ENCODE measurements at regions not wholly inside any gene's neighbourhood (a gene's known extent, or its start where the extent isn't known, plus 50 kb on each side); places are given as distances from the start of the nearest gene placed in this dataset.
"Not testable (repeated sequence)": the region's sequence is repeated elsewhere in the genome, so short reads cannot be mapped to it uniquely, and the experiment has no call there.

- Histone ChIP-seq H3K4me3 (ENCODE audit: low read depth, low read length) (no peak overlapping the region), H3K27me3 (ENCODE audit: control insufficient read depth, insufficient read depth, low read length) (no peaks in the 10 kb centered on the region), H3K36me3 (ENCODE audit: control insufficient read depth, insufficient read depth, low read length) (no peaks in the 10 kb centered on the region), H3K9me3 (ENCODE audit: control insufficient read depth, insufficient read depth, low read length) (peaks cover 3% of the 10 kb centered on the region), H3K4me1 (ENCODE audit: control insufficient read depth, insufficient read depth, low read length) (peaks cover 2% of the 10 kb centered on the region), H3K9ac (ENCODE audit: low read depth, low read length) (no peak overlapping the region)
These were observed 1003.5 kb downstream of the STPG2 start for GRCh38 chr4:97139791-97140190.

- no peaks in the 10 kb centered on the region for H3K36me3 ChIP-seq (ENCODE audit: control insufficient read depth, insufficient read depth, low read length)
- H3K4me3 ChIP-seq (ENCODE audit: low read depth, low read length), result no peak overlapping the region
- no peak overlapping the region for H3K9ac ChIP-seq (ENCODE audit: low read depth, low read length)
- peaks cover 2% of the 10 kb centered on the region for H3K4me1 ChIP-seq (ENCODE audit: control insufficient read depth, insufficient read depth, low read length)
- H3K9me3 ChIP-seq (ENCODE audit: control insufficient read depth, insufficient read depth, low read length), result peaks cover 3% of the 10 kb centered on the region
- no peaks in the 10 kb centered on the region for H3K27me3 ChIP-seq (ENCODE audit: control insufficient read depth, insufficient read depth, low read length)
These were observed 1002.7 kb downstream of the STPG2 start for GRCh38 chr4:97140545-97140944.

- H3K27me3 ChIP-seq (ENCODE audit: control insufficient read depth, insufficient read depth, low read length); H3K4me1 ChIP-seq (ENCODE audit: control insufficient read depth, insufficient read depth, low read length); H3K9ac ChIP-seq (ENCODE audit: low read depth, low read length); H3K36me3 ChIP-seq (ENCODE audit: control insufficient read depth, insufficient read depth, low read length); H3K4me3 ChIP-seq (ENCODE audit: low read depth, low read length); H3K9me3 ChIP-seq (ENCODE audit: control insufficient read depth, insufficient read depth, low read length): not testable (repeated sequence)
These were observed 1001.9 kb downstream of the STPG2 start for GRCh38 chr4:97141332-97141731.

DNA sequence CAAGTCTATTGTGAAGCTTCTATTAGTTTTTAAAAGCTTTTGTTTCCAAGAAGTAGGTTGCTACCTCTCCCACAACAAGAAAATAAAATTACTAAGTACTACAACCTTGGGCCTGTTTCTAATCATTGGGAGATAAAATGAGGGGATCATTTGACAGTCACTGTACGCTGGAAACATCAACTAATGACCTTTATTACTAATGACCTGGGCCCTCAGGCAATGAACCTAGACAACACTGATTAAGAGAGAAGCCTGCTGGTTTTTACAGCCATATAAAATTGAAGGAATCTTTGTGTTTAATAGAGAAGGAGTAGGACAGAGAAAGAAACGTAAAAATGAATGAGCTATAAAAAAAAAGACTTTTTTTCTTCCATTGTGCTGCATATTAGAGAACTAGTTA is 1000.9 kb downstream of the STPG2 start:
- no peak overlapping the region for H3K9ac ChIP-seq (ENCODE audit: low read depth, low read length)

GRCh38 chr4:97142893-97143292 is 1000.4 kb downstream of the STPG2 start:
- Histone ChIP-seq H3K4me1 (ENCODE audit: control insufficient read depth, insufficient read depth, low read length) (peaks cover 2% of the 10 kb centered on the region), H3K4me3 (ENCODE audit: low read depth, low read length) (no peak overlapping the region), H3K36me3 (ENCODE audit: control insufficient read depth, insufficient read depth, low read length) (no peaks in the 10 kb centered on the region), H3K9me3 (ENCODE audit: control insufficient read depth, insufficient read depth, low read length) (no peaks in the 10 kb centered on the region), H3K27me3 (ENCODE audit: control insufficient read depth, insufficient read depth, low read length) (no peaks in the 10 kb centered on the region), H3K9ac (ENCODE audit: low read depth, low read length) (no peak overlapping the region)

More for the DNA sequence above, 1000.9 kb downstream of the STPG2 start:
- Histone ChIP-seq H3K4me3 (ENCODE audit: low read depth, low read length) (no peak overlapping the region), H3K27me3 (ENCODE audit: control insufficient read depth, insufficient read depth, low read length) (no peaks in the 10 kb centered on the region), H3K36me3 (ENCODE audit: control insufficient read depth, insufficient read depth, low read length) (no peaks in the 10 kb centered on the region), H3K4me1 (ENCODE audit: control insufficient read depth, insufficient read depth, low read length) (peaks cover 2% of the 10 kb centered on the region), H3K9me3 (ENCODE audit: control insufficient read depth, insufficient read depth, low read length) (peaks cover 3% of the 10 kb centered on the region)

DNA sequence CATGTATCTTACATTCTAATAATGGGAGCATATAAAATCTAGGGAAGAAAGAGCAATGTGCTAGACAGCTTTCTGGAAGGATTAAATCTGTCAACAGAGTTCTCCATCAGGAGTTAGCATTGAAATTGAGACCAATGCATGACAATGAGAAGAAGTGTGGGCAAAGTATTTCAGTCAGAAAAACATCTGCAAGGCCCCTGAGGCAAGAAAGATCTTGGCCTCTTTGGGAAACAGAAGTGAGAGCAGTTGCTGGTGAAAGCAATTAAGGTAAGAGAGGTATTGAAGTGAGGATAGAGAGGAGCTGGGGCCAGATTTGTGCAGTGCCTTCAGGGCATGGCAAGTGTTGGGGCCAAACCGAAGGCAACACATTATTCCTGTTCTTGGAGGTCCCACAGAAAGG is 999.1 kb downstream of the STPG2 start:
- Histone ChIP-seq H3K36me3 (ENCODE audit: control insufficient read depth, insufficient read depth, low read length) (no peaks in the 10 kb centered on the region), H3K9me3 (ENCODE audit: control insufficient read depth, insufficient read depth, low read length) (no peaks in the 10 kb centered on the region), H3K27me3 (ENCODE audit: control insufficient read depth, insufficient read depth, low read length) (no peaks in the 10 kb centered on the region), H3K4me1 (ENCODE audit: control insufficient read depth, insufficient read depth, low read length) (peaks cover 2% of the 10 kb centered on the region), H3K9ac (ENCODE audit: low read depth, low read length) (no peak overlapping the region), H3K4me3 (ENCODE audit: low read depth, low read length) (no peak overlapping the region)

DNA sequence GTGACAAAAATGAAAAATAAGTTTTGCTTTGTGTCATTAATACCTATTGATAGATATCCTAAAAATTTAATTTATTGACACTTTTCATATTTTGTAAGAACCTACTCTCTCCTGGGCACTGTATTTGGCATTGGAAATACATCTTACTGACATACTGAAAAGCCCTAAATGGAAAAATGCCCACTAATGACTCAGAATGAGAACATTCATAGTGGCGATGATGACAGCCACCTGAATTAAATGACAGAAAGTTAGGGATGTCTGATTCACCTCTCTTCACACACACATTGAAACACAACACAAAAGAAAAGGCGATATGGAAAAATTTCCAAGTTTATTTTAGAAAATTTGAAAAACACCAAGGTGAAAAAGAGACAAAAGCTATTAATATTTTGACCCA is 992.3 kb downstream of the STPG2 start:
- Histone ChIP-seq H3K27me3 (ENCODE audit: control insufficient read depth, insufficient read depth, low read length) (no peaks in the 10 kb centered on the region), H3K9ac (ENCODE audit: low read depth, low read length) (no peak overlapping the region), H3K36me3 (ENCODE audit: control insufficient read depth, insufficient read depth, low read length) (no peaks in the 10 kb centered on the region), H3K4me3 (ENCODE audit: low read depth, low read length) (no peak overlapping the region), H3K9me3 (ENCODE audit: control insufficient read depth, insufficient read depth, low read length) (no peaks in the 10 kb centered on the region), H3K4me1 (ENCODE audit: control insufficient read depth, insufficient read depth, low read length) (no peaks in the 10 kb centered on the region)

- Histone ChIP-seq H3K27me3 (ENCODE audit: control insufficient read depth, insufficient read depth, low read length) (no peaks in the 10 kb centered on the region), H3K36me3 (ENCODE audit: control insufficient read depth, insufficient read depth, low read length) (no peaks in the 10 kb centered on the region), H3K9ac (ENCODE audit: low read depth, low read length) (no peak overlapping the region), H3K4me3 (ENCODE audit: low read depth, low read length) (no peak overlapping the region), H3K4me1 (ENCODE audit: control insufficient read depth, insufficient read depth, low read length) (no peaks in the 10 kb centered on the region), H3K9me3 (ENCODE audit: control insufficient read depth, insufficient read depth, low read length) (no peaks in the 10 kb centered on the region)
These were observed 991.1 kb downstream of the STPG2 start for GRCh38 chr4:97152149-97152548.

- Histone ChIP-seq H3K4me3 (ENCODE audit: low read depth, low read length) (no peak overlapping the region), H3K36me3 (ENCODE audit: control insufficient read depth, insufficient read depth, low read length) (no peaks in the 10 kb centered on the region), H3K9ac (ENCODE audit: low read depth, low read length) (no peak overlapping the region), H3K9me3 (ENCODE audit: control insufficient read depth, insufficient read depth, low read length) (no peaks in the 10 kb centered on the region), H3K4me1 (ENCODE audit: control insufficient read depth, insufficient read depth, low read length) (no peaks in the 10 kb centered on the region), H3K27me3 (ENCODE audit: control insufficient read depth, insufficient read depth, low read length) (no peaks in the 10 kb centered on the region)
These were observed 990.2 kb downstream of the STPG2 start for GRCh38 chr4:97153042-97153441.

- H3K4me3 ChIP-seq (ENCODE audit: low read depth, low read length), result no peak overlapping the region
- no peaks in the 10 kb centered on the region for H3K9me3 ChIP-seq (ENCODE audit: control insufficient read depth, insufficient read depth, low read length)
- H3K9ac ChIP-seq (ENCODE audit: low read depth, low read length), result no peak overlapping the region
- H3K27me3 ChIP-seq (ENCODE audit: control insufficient read depth, insufficient read depth, low read length), result no peaks in the 10 kb centered on the region
- no peaks in the 10 kb centered on the region for H3K4me1 ChIP-seq (ENCODE audit: control insufficient read depth, insufficient read depth, low read length)
- no peaks in the 10 kb centered on the region for H3K36me3 ChIP-seq (ENCODE audit: control insufficient read depth, insufficient read depth, low read length)
These were observed 983.7 kb downstream of the STPG2 start for GRCh38 chr4:97159625-97160024.

DNA sequence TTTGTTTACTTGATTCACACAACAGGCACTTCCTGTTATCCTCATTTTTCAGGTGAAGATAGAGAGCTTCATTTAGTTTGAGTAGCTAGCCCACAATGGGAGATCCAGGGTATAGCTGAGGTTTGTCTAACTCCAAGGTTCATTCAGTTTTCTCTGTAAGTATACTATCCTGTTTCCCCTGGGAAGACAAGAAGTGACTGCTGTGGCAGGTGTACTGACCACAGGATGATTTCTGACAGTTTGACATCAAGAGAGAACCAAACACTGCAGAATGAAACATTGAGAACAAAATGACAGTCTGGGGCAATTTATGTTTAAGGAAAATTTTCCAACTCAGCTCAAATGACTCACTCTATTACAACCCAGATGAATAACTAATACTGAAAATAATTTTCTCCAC is 958.0 kb downstream of the STPG2 start:
- H3K9ac ChIP-seq (ENCODE audit: low read depth, low read length), result no peak overlapping the region
- H3K36me3 ChIP-seq (ENCODE audit: control insufficient read depth, insufficient read depth, low read length), result no peaks in the 10 kb centered on the region

GRCh38 chr4:97197106-97197505 is 946.2 kb downstream of the STPG2 start:
- H3K9ac ChIP-seq (ENCODE audit: low read depth, low read length), result no peak overlapping the region
- H3K4me3 ChIP-seq (ENCODE audit: low read depth, low read length), result no peak overlapping the region
- no peaks in the 10 kb centered on the region for H3K9me3 ChIP-seq (ENCODE audit: control insufficient read depth, insufficient read depth, low read length)
- no peaks in the 10 kb centered on the region for H3K27me3 ChIP-seq (ENCODE audit: control insufficient read depth, insufficient read depth, low read length)
- peaks cover 7% of the 10 kb centered on the region for H3K4me1 ChIP-seq (ENCODE audit: control insufficient read depth, insufficient read depth, low read length)
- no peaks in the 10 kb centered on the region for H3K36me3 ChIP-seq (ENCODE audit: control insufficient read depth, insufficient read depth, low read length)

More for the DNA sequence above, 958.0 kb downstream of the STPG2 start:
- Histone ChIP-seq H3K27me3 (ENCODE audit: control insufficient read depth, insufficient read depth, low read length) (no peaks in the 10 kb centered on the region), H3K4me1 (ENCODE audit: control insufficient read depth, insufficient read depth, low read length) (no peaks in the 10 kb centered on the region), H3K9me3 (ENCODE audit: control insufficient read depth, insufficient read depth, low read length) (no peaks in the 10 kb centered on the region), H3K4me3 (ENCODE audit: low read depth, low read length) (no peak overlapping the region)

DNA sequence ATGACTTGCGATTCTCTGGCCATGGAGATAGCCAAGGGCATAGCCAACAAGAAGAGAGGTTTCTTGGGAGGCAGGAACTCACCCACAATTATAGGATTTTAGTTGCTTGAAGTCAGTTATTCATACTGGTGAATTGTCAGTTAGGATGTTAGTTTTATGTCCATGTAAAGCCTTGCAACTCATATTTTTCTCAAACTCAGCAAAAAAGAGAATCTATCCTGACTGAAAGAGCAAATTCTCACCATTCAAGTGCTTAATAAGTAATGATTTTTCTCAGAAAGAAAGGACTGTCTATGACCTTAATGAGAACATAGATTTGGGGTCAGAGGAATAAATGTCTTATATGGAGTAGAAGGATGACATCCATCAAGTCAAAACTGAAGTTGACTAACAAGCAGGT is 934.5 kb downstream of the STPG2 start:
- Histone ChIP-seq H3K9me3 (ENCODE audit: control insufficient read depth, insufficient read depth, low read length) (no peaks in the 10 kb centered on the region), H3K27me3 (ENCODE audit: control insufficient read depth, insufficient read depth, low read length) (no peaks in the 10 kb centered on the region), H3K9ac (ENCODE audit: low read depth, low read length) (no peak overlapping the region), H3K4me3 (ENCODE audit: low read depth, low read length) (no peak overlapping the region), H3K36me3 (ENCODE audit: control insufficient read depth, insufficient read depth, low read length) (no peaks in the 10 kb centered on the region), H3K4me1 (ENCODE audit: control insufficient read depth, insufficient read depth, low read length) (no peaks in the 10 kb centered on the region)
